HG02571 (cell line): ENCODE measurements at regions not wholly inside any gene's neighbourhood (a gene's known extent, or its start where the extent isn't known, plus 50 kb on each side); places are given as distances from the start of the nearest gene placed in this dataset.
"Not testable (repeated sequence)": the region's sequence is repeated elsewhere in the genome, so short reads cannot be mapped to it uniquely, and the experiment has no call there.

ENCODE experiments used
- ATAC-seq: cut with Tn5 transposase; IDR thresholded peaks from one replicate; pipeline ENCODE4 v1.9.1; 2021; ENCODE audit warnings: mild to moderate bottlenecking, moderate library complexity; ENCODE audit not compliant: unreplicated experiment

- no peak for ATAC-seq
Observed at GRCh38 chr13:97719736-97720135, 233.7 kb upstream of the IPO5 start.

GRCh38 chr13:97720896-97721295 lies 232.6 kb upstream of the IPO5 start:
- no peak for ATAC-seq

GRCh38 chr13:97723655-97724054 lies 229.8 kb upstream of the IPO5 start:
- ATAC-seq: no peak

- ATAC-seq: no peak
Observed at GRCh38 chr13:97724450-97724849, 229.0 kb upstream of the IPO5 start.

GRCh38 chr13:97726664-97727280 lies 226.7 kb upstream of the IPO5 start:
- no peak for ATAC-seq

GRCh38 chr13:97727991-97728390 lies 225.5 kb upstream of the IPO5 start:
- ATAC-seq: no peak

- ATAC-seq: no peak
Observed at GRCh38 chr13:97736436-97736835, 217.0 kb upstream of the IPO5 start.

- ATAC-seq: no peak
Observed at GRCh38 chr13:97742084-97742483, 211.4 kb upstream of the IPO5 start.

- ATAC-seq: no peak
Observed at GRCh38 chr13:97743938-97744337, 209.5 kb upstream of the IPO5 start.

GRCh38 chr13:97746649-97747048 lies 206.8 kb upstream of the IPO5 start:
- no peak for ATAC-seq

GRCh38 chr13:97749174-97749573 lies 204.3 kb upstream of the IPO5 start:
- ATAC-seq: no peak

- ATAC-seq: no peak
Observed at GRCh38 chr13:97751477-97751876, 202.0 kb upstream of the IPO5 start.

GRCh38 chr13:97752961-97753668 lies 200.4 kb upstream of the IPO5 start:
- no peak for ATAC-seq

GRCh38 chr13:97753942-97754670 lies 199.4 kb upstream of the IPO5 start:
- no peak for ATAC-seq

- no peak for ATAC-seq
Observed at GRCh38 chr13:97757807-97758206, 195.7 kb upstream of the IPO5 start.

GRCh38 chr13:97758317-97758716 lies 195.2 kb upstream of the IPO5 start:
- ATAC-seq: no peak

- no peak for ATAC-seq
Observed at GRCh38 chr13:97761796-97762540, 191.5 kb upstream of the IPO5 start.

- ATAC-seq: no peak
Observed at GRCh38 chr13:97766749-97767148, 186.7 kb upstream of the IPO5 start.

GRCh38 chr13:97768134-97768533 lies 185.3 kb upstream of the IPO5 start:
- ATAC-seq: no peak

- ATAC-seq: not testable (repeated sequence)
Observed at GRCh38 chr13:97770231-97770630, 183.2 kb upstream of the IPO5 start.

- not testable (repeated sequence) for ATAC-seq
Observed at GRCh38 chr13:97772466-97772865, 181.0 kb upstream of the IPO5 start.
